ENCODE measurements at regions not wholly inside any gene's neighbourhood (a gene's known extent, or its start where the extent isn't known, plus 50 kb on each side); places are given as distances from the start of the nearest gene placed in this dataset.

GRCh38 chr6:6821639-6822261 is 233.2 kb downstream of the LY86 start:
- TF ChIP-seq ELF4 (IDR thresholded peaks at IDR 0.05) (no peak), FOXM1 (IDR thresholded peaks at IDR 0.05; ENCODE audit: borderline replicate concordance) (no peak), HDGF (IDR thresholded peaks at IDR 0.05; ENCODE audit: borderline replicate concordance) (no peak), BHLHE40 (IDR thresholded peaks at IDR 0.05; ENCODE audit: borderline replicate concordance) (no peak), SP1 (IDR thresholded peaks at IDR 0.05) (no peak), NFRKB (IDR thresholded peaks at IDR 0.05) (no peak), PKNOX1 (IDR thresholded peaks at IDR 0.05) (no peak), LEF1 (IDR thresholded peaks at IDR 0.05; ENCODE audit: borderline replicate concordance) (no peak), FOXA1 (IDR thresholded peaks at IDR 0.05) (no peak), CTBP1 (IDR thresholded peaks at IDR 0.05; ENCODE audit: borderline replicate concordance) (no peak)

Data from HEK293T (cell line).